ENCODE measurements at regions not wholly inside any gene's neighbourhood (a gene's known extent, or its start where the extent isn't known, plus 50 kb on each side); places are given as distances from the start of the nearest gene placed in this dataset.

DNA sequence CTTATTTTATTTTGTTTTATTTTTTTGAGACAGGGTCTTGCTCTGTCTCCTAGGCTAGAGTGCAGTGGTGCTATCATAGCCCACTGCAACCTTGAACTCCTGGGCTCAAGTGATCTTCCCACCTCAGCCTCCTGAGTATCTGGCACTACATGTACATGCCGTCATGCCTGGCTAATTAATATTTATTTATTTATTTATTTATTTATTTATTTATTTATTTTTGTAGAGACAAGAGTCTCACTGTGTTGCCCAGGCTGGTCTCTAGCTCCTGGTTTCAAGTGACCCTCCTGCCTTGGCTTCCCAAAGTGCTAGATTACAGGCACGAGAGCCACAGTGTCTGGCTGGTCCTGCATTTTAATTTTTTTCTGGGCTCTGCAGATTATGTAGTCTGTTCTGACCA, 84.9 kb upstream of the BCOR start:
- DNase-seq (ENCODE audit: low read depth in 2 of 2) = no peak

DNA sequence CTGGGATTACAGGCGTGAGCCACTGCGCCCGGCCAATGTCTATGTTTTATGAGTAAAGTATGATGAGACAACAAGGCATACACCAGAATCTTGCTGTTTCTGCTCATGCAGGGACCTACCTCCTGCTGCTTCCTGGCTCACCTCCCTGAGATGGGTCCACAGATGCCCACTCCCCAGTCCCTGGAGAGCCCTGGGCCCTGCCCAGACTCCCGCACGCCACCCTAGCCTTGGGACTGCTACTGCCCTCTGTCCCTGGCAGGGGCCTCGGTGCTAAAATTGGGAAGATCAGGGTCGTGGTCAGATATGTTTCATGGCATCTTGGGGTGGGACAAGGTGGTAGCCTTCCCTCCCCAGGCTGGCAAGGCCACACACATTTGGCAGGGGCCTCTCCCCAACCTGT, 84.3 kb upstream of the BCOR start:
- DNase-seq (ENCODE audit: low read depth in 2 of 2) = no peak

DNA sequence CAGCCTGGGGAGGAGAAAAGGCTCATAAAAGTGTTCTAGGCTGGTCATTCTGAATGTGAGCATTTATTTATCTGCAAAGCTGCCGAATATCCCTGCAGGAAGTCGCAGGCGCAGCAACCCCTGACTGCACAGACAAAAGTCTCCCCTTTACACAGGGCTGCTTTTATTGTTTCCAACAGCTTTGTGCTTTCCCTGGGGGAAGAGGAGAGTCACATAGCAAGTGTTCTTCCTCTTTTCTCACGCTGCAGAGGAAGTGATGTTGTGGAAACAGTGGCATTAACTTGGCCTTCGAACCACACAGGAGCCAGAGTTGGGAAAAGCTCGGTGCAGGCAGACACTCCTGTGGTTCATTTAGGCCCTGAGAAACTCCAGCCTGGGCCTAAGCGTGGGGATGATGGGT, 81.5 kb upstream of the BCOR start:
- no peak for DNase-seq (ENCODE audit: low read depth in 2 of 2)

DNA sequence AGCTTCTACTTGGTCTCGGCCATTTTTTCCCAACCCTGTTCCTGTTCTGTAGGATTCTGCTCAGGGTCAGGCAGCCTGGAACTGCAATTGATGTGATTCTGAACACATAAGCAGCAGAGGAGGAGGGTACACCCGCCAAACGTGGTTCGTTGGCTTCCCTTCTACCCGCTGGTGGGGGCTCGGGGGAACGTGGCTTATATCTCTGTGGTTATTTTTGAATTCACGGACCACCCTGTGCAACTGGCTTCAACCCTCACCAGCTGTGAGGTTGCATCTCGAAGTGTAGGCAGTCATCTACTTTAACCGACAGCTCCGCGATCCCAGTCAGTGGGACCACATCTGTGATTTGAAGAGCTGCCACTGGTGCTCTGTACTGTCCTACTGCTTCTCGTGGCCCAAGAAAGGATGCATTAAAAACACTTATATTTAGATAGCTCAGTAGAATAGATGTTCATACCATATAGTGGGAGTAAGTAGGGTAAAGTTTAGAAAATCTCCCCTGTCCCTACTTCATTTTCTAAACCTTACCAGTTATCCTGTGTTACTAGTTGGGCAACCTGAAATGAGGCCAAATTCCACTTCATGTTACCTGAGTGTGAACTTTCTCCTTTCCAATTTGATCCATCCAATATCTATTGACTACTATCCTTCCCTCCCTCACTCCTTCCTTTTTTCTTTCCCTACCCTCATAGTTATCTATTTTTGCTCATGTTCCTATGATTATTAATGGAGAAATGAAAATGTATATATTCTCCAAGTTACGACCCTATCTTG, 80.4 kb upstream of the BCOR start:
- no peak for DNase-seq (ENCODE audit: low read depth in 2 of 2)

DNA sequence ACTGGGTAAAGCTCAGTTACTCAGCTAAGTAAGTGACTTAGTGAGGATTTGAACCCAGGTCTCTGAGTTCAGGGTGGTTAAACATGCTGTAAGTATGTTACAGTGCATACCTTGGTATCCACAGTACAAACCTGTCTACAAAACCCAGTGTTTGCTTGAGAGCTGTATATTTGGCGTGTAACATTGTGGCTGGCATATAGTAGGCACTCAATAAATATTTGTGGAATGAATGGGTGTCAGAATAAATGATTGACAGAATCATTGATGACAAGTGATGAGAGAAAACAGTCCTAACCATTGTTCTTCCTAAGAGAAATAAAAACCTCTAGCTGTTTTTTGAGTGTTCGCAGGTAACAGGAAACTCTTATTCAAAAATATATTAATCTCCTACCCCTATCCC, 79.7 kb upstream of the BCOR start:
- no peak for DNase-seq (ENCODE audit: low read depth in 2 of 2)

DNA sequence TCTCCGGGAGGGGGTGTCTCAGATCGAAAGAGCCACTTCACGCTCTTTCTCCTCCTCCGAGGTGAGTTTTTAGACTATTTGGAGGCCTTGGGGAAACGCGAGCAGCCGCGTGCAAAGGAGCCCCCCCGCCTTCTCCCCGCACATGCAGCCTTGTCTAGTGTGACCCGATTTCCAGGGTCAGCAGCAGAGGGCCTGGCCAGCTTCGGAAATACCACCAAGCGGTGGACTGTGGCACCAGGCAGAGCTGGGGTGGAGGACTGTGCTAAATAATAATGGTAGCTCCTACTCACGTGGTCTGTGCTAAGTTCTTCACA, 79.3 kb upstream of the BCOR start:
- no peak for DNase-seq (ENCODE audit: low read depth in 2 of 2)

DNA sequence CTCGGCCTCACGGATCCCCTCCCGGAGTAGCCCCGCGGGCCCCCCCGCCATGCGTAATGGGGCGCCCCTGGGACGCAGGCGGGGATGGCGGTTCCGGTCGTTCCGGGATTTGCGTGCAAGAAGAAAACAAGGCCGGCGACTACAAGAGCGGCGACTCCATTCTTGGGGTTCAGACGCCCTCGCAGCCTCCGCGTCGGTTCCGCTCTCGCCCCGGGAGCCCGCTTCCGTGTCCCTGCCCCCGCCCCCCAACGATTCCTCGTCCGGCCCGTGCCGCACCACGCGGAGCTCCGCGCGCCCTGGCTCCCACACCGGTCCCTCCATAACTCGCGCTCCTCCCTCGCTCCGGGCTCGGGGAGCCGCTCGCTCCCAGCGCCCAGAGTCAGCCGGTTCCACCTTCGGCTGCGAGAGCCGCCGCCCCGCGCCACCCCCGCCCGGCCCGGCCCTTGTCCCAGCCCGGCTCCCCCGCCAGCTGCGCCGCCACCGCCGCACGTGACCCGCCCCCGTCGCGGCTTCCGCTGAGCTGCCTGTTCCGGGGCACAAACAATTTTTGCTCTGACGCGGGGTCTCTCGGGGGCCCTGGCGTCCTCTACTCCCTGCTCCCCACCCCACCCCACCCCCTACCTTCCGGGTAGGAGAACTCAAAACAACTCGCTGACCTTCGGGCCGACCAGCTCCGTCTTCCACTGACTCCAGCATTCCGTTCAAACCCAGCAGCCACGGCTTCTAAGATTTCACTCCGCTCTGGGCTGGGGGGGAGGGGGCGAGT, 78.8 kb upstream of the BCOR start:
- peak; percentile 56 to 62 for DNase-seq (ENCODE audit: low read depth in 2 of 2)

DNA sequence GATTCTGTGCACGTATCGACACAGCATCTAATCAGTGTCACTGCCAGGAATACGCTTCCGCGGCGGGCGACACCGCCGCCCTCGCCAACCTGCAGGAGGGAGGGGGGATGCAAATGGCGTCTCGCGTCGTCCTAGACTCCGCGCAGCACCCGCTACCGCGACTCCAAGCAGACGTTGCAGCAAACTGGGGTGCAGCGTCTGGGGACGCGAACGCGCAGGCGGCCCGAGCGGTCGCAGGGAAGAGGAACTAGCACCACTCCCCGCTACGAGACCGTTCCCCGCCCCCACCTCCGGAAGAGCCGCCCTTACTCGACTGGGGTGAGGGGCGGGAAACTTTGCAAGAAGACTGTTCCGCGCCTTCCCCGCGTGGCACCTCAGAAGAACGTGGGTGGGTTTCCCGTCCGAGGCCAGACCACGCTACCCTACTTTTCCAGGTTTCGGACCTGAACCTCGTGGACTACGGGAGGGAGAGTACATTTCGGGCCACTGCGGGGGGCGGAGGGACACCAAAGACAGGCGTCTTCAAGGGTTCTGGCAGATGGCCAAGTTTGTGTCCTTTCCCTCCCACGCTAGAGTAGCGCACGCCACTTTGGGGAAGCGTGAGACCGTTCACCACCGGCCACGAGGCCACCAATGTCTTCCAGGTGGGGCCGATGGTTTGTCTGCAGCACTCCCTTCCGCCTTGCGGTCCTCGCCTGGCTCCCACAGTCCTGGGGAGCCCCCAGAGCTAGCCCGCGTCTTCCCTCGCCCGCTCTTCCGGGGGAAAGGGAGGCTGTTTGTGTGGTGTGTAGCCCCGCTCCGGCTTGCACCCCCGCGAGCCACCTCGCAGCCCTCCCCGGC, 78.0 kb upstream of the BCOR start:
- peak; percentile 46 to 48 for DNase-seq (ENCODE audit: low read depth in 2 of 2)

DNA sequence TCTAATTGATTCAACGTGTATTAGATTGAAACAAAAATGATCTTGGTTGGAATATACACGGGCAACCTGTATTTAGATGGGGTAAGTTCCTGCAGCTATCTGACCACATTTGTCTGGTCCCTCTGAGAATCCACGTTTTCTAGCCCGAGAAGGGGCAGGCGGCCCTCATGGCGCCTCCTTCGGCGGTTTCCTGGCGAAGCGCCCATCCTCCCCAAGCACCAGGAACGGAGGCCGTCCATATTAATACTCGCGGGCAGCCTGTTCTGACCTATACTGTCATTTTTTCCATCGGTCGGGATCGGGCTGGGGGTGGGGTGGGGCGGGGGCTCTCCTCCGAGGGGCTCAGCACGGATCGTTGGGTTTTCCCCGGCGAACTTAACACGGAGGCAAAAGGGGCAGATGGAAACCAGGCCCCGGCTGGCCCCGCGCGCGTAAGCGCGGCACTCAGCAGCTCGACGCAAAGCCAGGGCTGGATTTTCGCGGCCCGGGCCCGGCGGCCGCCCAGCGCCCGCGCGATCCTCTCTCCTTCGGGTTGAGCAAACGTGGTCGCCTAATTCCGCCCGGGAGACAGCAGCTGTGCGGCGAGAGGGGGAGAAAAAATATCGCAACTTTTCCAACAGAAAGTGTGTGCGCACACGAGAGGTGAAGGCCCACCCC, 77.2 kb upstream of the BCOR start:
- no peak for DNase-seq (ENCODE audit: low read depth in 2 of 2)

DNA sequence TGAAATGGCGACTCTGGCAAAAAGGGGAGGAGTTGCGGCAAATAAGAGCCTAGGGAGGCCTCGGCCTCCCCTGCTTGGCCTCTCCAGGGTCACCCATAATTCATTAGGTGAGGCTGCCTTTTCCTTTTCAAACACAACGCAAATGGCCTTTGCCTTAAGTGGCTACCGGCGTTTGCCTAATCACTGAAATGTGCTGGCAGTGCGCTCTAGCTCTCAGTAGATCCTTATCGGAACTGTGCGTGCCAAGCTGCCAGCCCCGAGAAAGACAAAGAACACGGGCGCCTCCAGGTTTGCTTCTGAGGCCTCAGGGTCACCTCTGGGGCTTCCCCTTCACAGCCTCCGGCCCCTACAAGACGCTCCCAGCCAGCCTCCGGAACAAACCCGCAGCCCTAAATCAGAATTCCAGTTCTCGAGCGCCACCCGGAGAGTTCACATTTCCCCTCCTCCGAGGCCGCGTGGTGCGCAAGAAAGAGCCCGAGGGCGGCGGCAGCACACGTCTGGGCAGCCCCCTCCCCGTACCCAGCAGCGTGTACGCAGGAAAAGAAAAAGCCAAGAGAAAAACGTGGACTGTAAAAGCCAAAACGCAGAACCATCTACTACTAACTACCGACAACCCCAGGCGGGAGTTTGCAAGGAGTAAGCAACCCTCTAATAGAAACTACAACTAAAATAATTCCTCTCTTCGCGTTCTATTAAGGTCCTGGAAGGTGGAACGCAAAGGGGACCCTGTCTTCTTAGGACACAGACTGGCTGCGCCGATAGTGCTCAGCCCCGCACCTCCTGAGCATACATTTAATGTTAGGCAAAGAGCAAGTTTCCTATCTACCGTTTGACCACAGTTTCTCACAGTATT, 76.5 kb upstream of the BCOR start:
- DNase-seq (ENCODE audit: low read depth in 2 of 2) = peak in 1 of 2 donors; percentile 52

DNA sequence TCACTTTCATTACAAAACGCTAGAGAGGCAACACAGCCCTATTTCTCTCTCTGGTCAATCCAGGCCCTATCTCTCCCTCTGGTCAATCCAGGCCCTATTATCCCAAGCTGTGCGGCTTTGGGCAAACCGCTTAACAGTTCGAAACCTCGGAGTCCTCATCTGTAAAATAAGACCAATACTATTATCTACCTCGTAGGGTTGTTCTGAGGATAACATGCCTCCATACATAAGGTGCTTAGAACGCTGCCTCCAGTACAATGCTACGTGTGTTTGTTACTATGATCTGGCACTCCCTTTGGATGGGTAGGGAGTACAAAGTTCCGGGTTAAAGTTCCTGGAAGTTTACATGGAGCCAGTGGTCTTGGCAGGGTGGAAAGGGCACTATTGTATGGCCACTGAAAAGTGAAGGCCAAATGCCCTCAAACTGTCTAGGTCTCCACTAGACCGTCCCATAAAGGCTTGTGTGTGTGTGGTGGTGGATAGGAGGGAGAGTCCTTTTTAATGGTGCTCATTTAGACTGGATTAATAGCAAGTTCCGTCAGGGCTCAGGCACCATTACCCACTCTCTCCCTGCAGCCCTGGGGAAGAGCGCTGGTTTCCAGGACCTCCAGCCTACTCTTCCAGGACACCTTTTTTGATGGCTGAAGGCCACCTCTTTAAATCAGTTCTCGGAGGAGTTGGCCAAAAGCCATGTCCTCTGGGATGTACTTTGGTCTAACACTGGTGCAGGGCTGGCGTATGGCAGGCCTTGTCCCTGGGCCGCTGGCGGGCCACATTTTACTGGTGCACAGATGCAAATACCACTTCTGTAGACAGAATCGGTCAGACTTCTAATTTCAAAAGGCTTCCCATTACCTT, 75.6 kb upstream of the BCOR start:
- no peak for DNase-seq (ENCODE audit: low read depth in 2 of 2)

DNA sequence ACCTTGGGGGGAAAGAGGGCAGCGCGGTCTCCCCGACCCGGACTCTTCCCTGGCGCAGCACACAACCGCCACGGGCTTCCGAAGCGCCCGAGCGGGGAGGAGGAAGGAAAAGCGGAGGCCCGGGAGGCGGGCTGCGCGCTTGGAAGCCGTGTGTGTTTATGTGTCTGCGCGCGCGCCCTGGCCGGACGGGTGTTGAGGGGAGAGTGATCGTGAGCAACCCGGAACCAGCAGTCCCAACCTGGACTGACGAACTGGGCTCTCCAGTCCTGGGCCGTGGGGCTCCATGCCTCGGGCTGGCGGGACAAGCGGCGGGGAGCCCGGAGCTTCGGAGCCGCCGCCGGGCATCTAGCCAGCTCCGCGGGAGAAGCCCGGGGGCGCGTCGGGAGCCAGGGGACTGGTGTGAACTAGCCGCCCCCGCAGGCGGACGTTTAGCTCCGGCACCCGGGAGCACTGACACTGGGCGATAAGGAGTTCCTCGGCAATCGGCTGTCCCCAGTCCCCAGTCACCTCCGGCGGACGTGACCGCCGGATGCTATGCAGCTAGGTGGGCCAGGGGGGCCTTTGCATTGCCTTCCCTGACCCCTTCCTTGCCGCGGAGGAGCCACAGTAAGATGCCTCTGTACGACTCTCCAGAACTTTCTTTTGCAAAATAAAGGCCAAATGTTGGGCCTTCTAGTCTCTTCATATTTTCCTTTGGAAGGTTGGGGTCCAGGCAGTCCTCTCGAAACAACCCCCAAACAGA, 74.8 kb upstream of the BCOR start:
- DNase-seq (ENCODE audit: low read depth in 2 of 2) = no peak

DNA sequence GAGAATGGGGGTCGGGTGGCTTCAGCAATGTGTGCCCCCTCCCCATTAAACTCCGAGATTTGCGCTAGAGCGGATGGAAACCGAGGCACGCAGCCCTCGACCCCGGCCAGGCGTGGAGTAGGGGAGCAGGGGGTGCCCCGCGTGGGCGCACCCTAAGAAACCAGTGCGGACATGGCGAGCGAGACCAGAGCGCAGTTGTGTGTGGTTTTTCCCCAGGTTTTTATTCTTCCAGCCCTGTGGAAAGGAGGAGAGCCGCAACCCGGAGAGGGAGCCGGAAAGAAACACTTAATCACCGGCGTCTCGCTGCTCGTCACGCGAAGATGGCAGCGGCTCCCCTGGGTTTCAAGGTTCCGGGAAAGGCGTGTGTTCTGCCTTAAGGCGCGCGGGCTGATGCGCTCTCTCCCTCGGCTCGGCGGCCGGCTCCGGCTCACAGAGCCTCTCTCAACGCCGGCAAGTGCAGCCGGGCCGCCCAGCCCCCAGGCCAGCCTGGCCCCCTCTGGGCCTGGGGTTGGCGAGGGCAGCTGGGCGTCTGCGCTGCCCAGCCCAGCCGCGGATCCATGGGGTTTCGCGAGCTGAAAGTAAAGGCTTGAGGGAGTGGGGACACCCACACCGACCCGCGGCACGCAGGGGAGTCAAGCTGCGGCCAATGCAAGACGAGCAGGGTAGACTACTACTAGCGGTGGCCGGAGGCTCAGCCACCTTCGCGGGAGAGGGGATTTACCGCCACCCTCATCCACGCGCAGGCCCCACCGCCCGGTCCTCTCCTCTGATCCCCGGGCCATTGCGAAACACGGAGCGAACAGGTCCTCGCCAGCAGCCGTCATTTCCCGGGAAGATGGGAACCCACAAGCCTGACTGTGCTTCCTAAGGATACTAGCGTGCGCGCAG, 74.0 kb upstream of the BCOR start:
- no peak for DNase-seq (ENCODE audit: low read depth in 2 of 2)

DNA sequence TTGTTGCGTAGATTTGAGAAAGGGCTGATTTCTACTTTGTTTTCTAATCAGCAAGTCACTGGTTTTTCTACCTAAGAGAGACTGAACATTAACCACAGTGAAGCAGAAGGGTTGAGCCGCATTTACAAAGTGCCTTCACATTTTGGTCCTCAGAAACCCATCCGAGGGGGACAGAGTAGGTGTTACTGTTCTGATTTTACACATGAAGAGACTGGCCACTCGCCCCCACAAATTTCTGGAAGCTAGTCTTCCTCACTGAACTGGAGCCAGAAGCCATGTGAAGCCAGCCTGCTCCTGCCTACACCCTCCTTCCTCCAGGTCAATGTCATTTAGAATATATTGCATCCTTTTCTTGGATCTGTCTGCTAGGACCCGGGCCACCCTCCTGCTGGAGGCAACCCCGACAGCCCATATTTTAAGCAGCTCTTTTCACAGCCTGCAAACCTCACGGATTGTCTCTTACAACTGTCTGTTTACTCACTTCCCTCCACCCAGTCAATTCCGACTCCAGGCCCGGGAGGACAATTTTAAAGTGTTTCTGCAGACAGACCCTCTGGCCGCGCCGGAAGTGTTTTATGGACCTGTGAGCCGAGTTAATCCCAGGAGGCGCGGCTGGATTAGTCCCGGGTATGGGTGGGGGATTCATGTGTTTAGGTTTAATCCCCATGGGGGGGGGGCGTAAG, 73.2 kb upstream of the BCOR start:
- no peak for DNase-seq (ENCODE audit: low read depth in 2 of 2)

DNA sequence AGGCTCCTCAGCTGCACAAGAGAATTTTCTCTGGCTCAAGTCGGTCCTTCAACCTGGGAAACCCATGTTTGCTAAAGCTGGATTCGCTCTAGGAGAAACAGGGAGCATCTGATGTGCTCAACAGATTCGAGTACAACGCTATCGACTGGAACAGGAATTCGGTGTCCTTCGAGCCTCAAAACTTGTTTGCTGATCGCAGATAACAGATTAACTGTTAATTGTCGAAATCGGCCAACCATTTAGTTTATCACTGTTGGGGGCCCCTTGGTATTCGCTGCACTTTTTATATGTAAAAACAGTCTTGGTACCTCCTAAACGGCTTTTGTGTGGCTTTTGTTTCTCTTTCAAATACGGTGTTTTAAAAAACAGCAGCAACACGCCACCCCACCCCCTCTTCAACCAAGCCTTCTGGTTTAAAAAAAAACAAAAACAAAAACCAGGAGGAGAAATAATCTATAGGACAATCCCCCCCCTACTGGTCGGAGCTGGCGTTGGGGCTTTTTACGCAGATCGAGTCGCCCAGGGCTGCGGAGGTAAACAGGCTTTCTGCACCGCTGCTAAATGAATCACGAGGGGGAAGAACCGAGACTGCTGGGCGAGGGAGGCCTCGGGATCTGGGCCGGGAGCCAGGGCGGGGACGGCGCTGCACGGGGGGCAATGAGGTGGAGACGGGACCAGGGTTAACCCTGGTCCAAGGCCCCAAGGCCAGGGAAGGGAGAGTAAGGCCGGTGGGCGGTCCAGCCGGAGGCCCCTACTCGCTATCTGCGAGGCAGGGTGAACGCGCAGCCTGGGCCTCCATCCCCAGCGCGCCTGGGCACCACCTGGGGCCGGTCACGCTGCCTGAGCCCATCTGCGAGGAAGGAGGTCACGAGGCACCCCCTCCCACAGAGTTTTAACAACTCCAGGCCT, 71.7 kb upstream of the BCOR start:
- peak; percentile 53 to 64 for DNase-seq (ENCODE audit: low read depth in 2 of 2)

DNA sequence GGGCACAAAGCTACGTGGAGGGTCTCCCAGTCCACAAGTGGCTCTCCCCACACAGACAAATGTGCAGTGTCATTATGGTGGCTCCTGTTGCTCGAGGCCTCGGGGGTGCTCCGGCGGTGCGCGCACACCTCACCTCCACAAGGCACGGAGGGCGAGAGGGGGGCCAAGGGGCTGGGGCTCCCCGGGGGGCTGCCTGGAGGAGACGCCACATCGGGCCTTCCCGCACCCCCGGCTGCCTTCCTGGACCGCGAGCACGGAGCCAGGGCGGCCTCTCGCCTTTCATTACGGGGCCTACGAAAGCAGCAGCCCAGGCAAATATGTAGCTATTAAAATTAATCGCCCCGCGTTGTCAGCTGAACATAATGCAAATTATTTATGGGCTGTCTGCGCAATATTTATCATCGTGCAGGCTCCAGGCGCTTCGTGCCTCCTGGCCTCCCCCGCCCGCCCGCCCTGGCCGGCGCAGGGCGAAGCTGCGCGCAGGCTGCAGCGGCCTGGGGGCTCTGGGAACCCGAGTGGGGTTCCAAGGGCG, 70.8 kb upstream of the BCOR start:
- no peak for DNase-seq (ENCODE audit: low read depth in 2 of 2)
